GM23248 (cell line): ENCODE measurements at regions not wholly inside any gene's neighbourhood (a gene's known extent, or its start where the extent isn't known, plus 50 kb on each side); places are given as distances from the start of the nearest gene placed in this dataset.

Experiments
- EZH2 ChIP-seq: fragments of 200-600 bp; sonication (generic); IDR thresholded peaks from 2 replicates; pipeline ENCODE4 v1.6.1; 2018; ENCODE audit warnings: antibody characterized with exemption, mild to moderate bottlenecking; ENCODE audit not compliant: insufficient read depth, poor library complexity, severe bottlenecking
- EZH2phosphoT487 ChIP-seq: fragments of 200-600 bp; sonication (generic); IDR thresholded peaks from 2 replicates; pipeline ENCODE4 v1.6.1; 2018; ENCODE audit warnings: antibody characterized with exemption, moderate library complexity, mild to moderate bottlenecking, low read depth; ENCODE audit not compliant: insufficient read depth

GRCh38 chr7:102047-102711, 90.2 kb upstream of the FAM20C start:
- TF ChIP-seq EZH2 (no peak), EZH2phosphoT487 (no peak)
